SK-N-MC (cell line): ENCODE measurements at regions not wholly inside any gene's neighbourhood (a gene's known extent, or its start where the extent isn't known, plus 50 kb on each side); places are given as distances from the start of the nearest gene placed in this dataset.
"Not testable (repeated sequence)": the region's sequence is repeated elsewhere in the genome, so short reads cannot be mapped to it uniquely, and the experiment has no call there.

ENCODE experiments used
- DNase-seq: peaks from one replicate; pipeline ENCODE4 v3.0.0-alpha.2; 2011; ENCODE audit warnings: low read depth, low spot score
- H3K27ac ChIP-seq: fragments of 200-600 bp; sonication (generic); 2 replicates; pipeline ENCODE4 v1.5.1; 2016; ENCODE audit warnings: mixed run types
- H3K36me3 ChIP-seq: fragments of 200-600 bp; sonication (generic); 2 replicates; pipeline ENCODE4 v1.6.1; 2017; ENCODE audit warnings: antibody characterized with exemption, low read length, mixed read lengths; ENCODE audit not compliant: insufficient read depth
- H3K4me3 ChIP-seq: fragments of 200-600 bp; sonication (generic); 2 replicates; pipeline ENCODE4 v1.5.1; 2016
- H3K9ac ChIP-seq: fragments of 200-600 bp; sonication (generic); 2 replicates; pipeline ENCODE4 v1.8.0; 2017; ENCODE audit warnings: mixed run types, mixed read lengths; ENCODE audit not compliant: insufficient read length
- H3K9me3 ChIP-seq: fragments of 200-600 bp; sonication (generic); 2 replicates; pipeline ENCODE4 v1.6.1; 2017; ENCODE audit warnings: low read depth, mild to moderate bottlenecking, antibody characterized with exemption, low read length, moderate library complexity, mixed read lengths
- EZH2 ChIP-seq: fragments of 200-600 bp; sonication (generic); IDR thresholded peaks from one replicate; pipeline ENCODE4 v1.6.1; 2017; ENCODE audit warnings: antibody characterized with exemption
- FOXP2 ChIP-seq: optimal IDR thresholded peaks from 2 replicates; pipeline ENCODE3; 2011; ENCODE audit warnings: mild to moderate bottlenecking, moderate library complexity; ENCODE audit not compliant: insufficient read depth; ENCODE audit errors: extremely low read length, control extremely low read depth
- POLR2AphosphoS5 ChIP-seq: IDR thresholded peaks from 2 replicates; pipeline ENCODE4 v1.6.1; 2012; ENCODE audit warnings: mild to moderate bottlenecking, low read depth, low read length, borderline replicate concordance

GRCh38 chr5:108557686-108558085, 175.8 kb upstream of the FBXL17 start:
- no peak for DNase-seq
- Histone ChIP-seq H3K36me3 (no peaks in the 10 kb centered on the region), H3K27ac (no peak overlapping the region), H3K9ac (no peak overlapping the region), H3K4me3 (no peak overlapping the region), H3K9me3 (no peaks in the 10 kb centered on the region)
- TF ChIP-seq POLR2AphosphoS5 (no peak), FOXP2 (no peak), EZH2 (no peak)

GRCh38 chr5:108556441-108557145, 174.7 kb upstream of the FBXL17 start:
- TF ChIP-seq POLR2AphosphoS5: no peak
- no peak for TF ChIP-seq FOXP2
- no peak for TF ChIP-seq EZH2
- no peaks in the 10 kb centered on the region for H3K9me3 ChIP-seq
- no peak overlapping the region for H3K9ac ChIP-seq
- no peaks in the 10 kb centered on the region for H3K36me3 ChIP-seq
- H3K4me3 ChIP-seq: no peak overlapping the region
- H3K27ac ChIP-seq: no peak overlapping the region
- DNase-seq: no peak

- Histone ChIP-seq H3K27ac (no peak overlapping the region), H3K36me3 (no peaks in the 10 kb centered on the region), H3K4me3 (no peak overlapping the region), H3K9me3 (no peaks in the 10 kb centered on the region), H3K9ac (no peak overlapping the region)
- TF ChIP-seq EZH2 (no peak), POLR2AphosphoS5 (no peak), FOXP2 (no peak)
- no peak for DNase-seq
These were observed 167.0 kb upstream of the FBXL17 start for GRCh38 chr5:108548684-108549596.

- TF ChIP-seq EZH2: no peak
- TF ChIP-seq POLR2AphosphoS5: no peak
- no peak for TF ChIP-seq FOXP2
- no peak for DNase-seq
- no peaks in the 10 kb centered on the region for H3K36me3 ChIP-seq
- no peak overlapping the region for H3K9ac ChIP-seq
- no peak overlapping the region for H3K27ac ChIP-seq
- H3K4me3 ChIP-seq: no peak overlapping the region
- H3K9me3 ChIP-seq: no peaks in the 10 kb centered on the region
These were observed 165.0 kb upstream of the FBXL17 start for GRCh38 chr5:108546939-108547338.

- no peak for DNase-seq
- no peaks in the 10 kb centered on the region for H3K36me3 ChIP-seq
- no peak overlapping the region for H3K27ac ChIP-seq
- H3K9ac ChIP-seq: no peak overlapping the region
- H3K9me3 ChIP-seq: no peaks in the 10 kb centered on the region
- H3K4me3 ChIP-seq: no peak overlapping the region
- TF ChIP-seq FOXP2 (no peak), POLR2AphosphoS5 (no peak), EZH2 (no peak)
These were observed 163.4 kb upstream of the FBXL17 start for GRCh38 chr5:108545301-108545700.

- H3K36me3 ChIP-seq: no peaks in the 10 kb centered on the region
- no peak for DNase-seq
- no peaks in the 10 kb centered on the region for H3K9me3 ChIP-seq
- H3K27ac ChIP-seq: no peak overlapping the region
- H3K4me3 ChIP-seq: no peak overlapping the region
- H3K9ac ChIP-seq: no peak overlapping the region
- TF ChIP-seq FOXP2: no peak
- TF ChIP-seq EZH2: no peak
- no peak for TF ChIP-seq POLR2AphosphoS5
These were observed 161.6 kb upstream of the FBXL17 start for GRCh38 chr5:108543486-108543885.

GRCh38 chr5:108541836-108542235, 159.9 kb upstream of the FBXL17 start:
- no peaks in the 10 kb centered on the region for H3K36me3 ChIP-seq
- no peak overlapping the region for H3K9ac ChIP-seq
- no peak overlapping the region for H3K27ac ChIP-seq
- H3K4me3 ChIP-seq: no peak overlapping the region
- DNase-seq: no peak
- TF ChIP-seq FOXP2: no peak
- TF ChIP-seq POLR2AphosphoS5: no peak
- no peak for TF ChIP-seq EZH2
- H3K9me3 ChIP-seq: no peaks in the 10 kb centered on the region

GRCh38 chr5:108536321-108536720, 154.4 kb upstream of the FBXL17 start:
- TF ChIP-seq POLR2AphosphoS5 (no peak), FOXP2 (no peak)
- Histone ChIP-seq H3K36me3 (no peaks in the 10 kb centered on the region), H3K9me3 (no peaks in the 10 kb centered on the region), H3K9ac (no peak overlapping the region), H3K4me3 (no peak overlapping the region), H3K27ac (no peak overlapping the region)
- no peak for DNase-seq

- not testable (repeated sequence) for DNase-seq, H3K27ac ChIP-seq, H3K9me3 ChIP-seq, H3K4me3 ChIP-seq, H3K9ac ChIP-seq, H3K36me3 ChIP-seq
These were observed 150.2 kb upstream of the FBXL17 start for GRCh38 chr5:108532129-108532445.
